HepG2 (cell line): ENCODE measurements at regions not wholly inside any gene's neighbourhood (a gene's known extent, or its start where the extent isn't known, plus 50 kb on each side); places are given as distances from the start of the nearest gene placed in this dataset.

ENCODE experiments used
- ATAC-seq: fragments of 200-7000 bp; cut with Tn5 transposase; 3 replicates; pipeline ENCODE4 v1.9.1; 2020; ENCODE audit warnings: mild to moderate bottlenecking, moderate library complexity
- BruUV-seq: library from RNA; stranded (reverse); fragments of 400-500 nt; replicated peaks from 2 replicates; lab custom pipeline; 2021; lab: Mats Ljungman, UMichigan
- CTCF ChIA-PET: fragments of 300-600 bp; formaldehyde crosslinking; extraction: SDS; loops from one replicate; lab custom pipeline; 2021; ENCODE audit warnings: low total read pairs, inconsistent platforms, low intra/inter-chr PET ratio; lab: Yijun Ruan, JAX
- POLR2A ChIA-PET: fragments of 350-600 bp; sonication (Branson Sonifier 250); formaldehyde crosslinking; loops from one replicate; lab custom pipeline; 2020; ENCODE audit warnings: antibody characterized with exemption, inconsistent platforms; lab: Yijun Ruan, JAX
- DNase-seq: peaks from one replicate; pipeline ENCODE4 v3.0.0-alpha.2; 2015; ENCODE audit warnings: low spot score
- FAIRE-seq: peaks from 3 replicates; lab custom pipeline; 2011; peaks lifted over from hg19 to GRCh38; lab: Jason Lieb, UNC
- H2AFZ ChIP-seq: one replicate; pipeline ENCODE4 v1.6.1; 2011; ENCODE audit warnings: low read length, inconsistent platforms
- H3K27ac ChIP-seq: fragments of 300-600 bp; 3 replicates; pipeline ENCODE4 v1.8.0; 2011; ENCODE audit warnings: mixed run types, mild to moderate bottlenecking, mixed read lengths, low read length, inconsistent platforms; ENCODE audit not compliant: insufficient read depth; ENCODE audit errors: extremely low read length
- H3K27me3 ChIP-seq, 2 experiments: fragments of 200-600 bp in 1 of 2; 2 replicates in 1 of 2; 3 replicates in 1 of 2; pipeline versions ENCODE4 v1.6.0 to v1.8.0; 2011; ENCODE audit warnings: low read length in 2 of 2, mild to moderate bottlenecking in 2 of 2, moderate library complexity in 2 of 2, inconsistent platforms in 1 of 2; ENCODE audit not compliant: insufficient read depth in 2 of 2, control insufficient read depth in 1 of 2
- H3K36me3 ChIP-seq, 2 experiments: fragments of 200-600 bp in 1 of 2; replicated peaks in 1 of 2; 2 replicates in 1 of 2; 3 replicates in 1 of 2; pipeline versions ENCODE4 v1.5.1 to v1.8.0; 2011; ENCODE audit warnings: low read length in 2 of 2, inconsistent platforms in 1 of 2; ENCODE audit not compliant: insufficient read depth in 2 of 2, control insufficient read depth in 1 of 2
- H3K4me1 ChIP-seq: 2 replicates; pipeline ENCODE4 v1.5.1; 2012; ENCODE audit warnings: low read length, inconsistent platforms; ENCODE audit not compliant: insufficient read depth
- H3K4me2 ChIP-seq: 2 replicates; pipeline ENCODE4 v1.6.0; 2011; ENCODE audit warnings: low read depth, low read length, inconsistent platforms
- H3K4me3 ChIP-seq, 3 experiments: fragments of 200-600 bp in 1 of 3; sonication (generic), shearing (Covaris generic) in 1 of 3; replicated peaks in 1 of 3; 2 replicates each; pipeline ENCODE4 v1.5.1; 2011 to 2016; ENCODE audit warnings: low read length in 3 of 3, inconsistent platforms in 2 of 3, low read depth in 2 of 3, mild to moderate bottlenecking in 2 of 3, control low read depth in 1 of 3, mixed read lengths in 1 of 3; ENCODE audit not compliant: insufficient read depth in 1 of 3
- H3K79me2 ChIP-seq: one replicate; pipeline ENCODE4 v1.6.1; 2011; ENCODE audit warnings: low read length, inconsistent platforms; ENCODE audit not compliant: insufficient read depth
- H3K9ac ChIP-seq: 2 replicates; pipeline ENCODE4 v1.6.0; 2011; ENCODE audit warnings: mild to moderate bottlenecking, low read depth, low read length, inconsistent platforms; ENCODE audit not compliant: insufficient read depth
- H3K9me3 ChIP-seq: 2 replicates; pipeline ENCODE4 v1.5.1; 2012; ENCODE audit warnings: mild to moderate bottlenecking, low read length
- H4K20me1 ChIP-seq: 2 replicates; pipeline ENCODE4 v1.6.0; 2011; ENCODE audit warnings: inconsistent platforms, mild to moderate bottlenecking, low read length, moderate library complexity; ENCODE audit not compliant: insufficient read depth
- ASH2L ChIP-seq: fragments of 300-600, 200-600 bp; sonication (generic); IDR thresholded peaks from 2 replicates; pipeline ENCODE4 v1.7.0; 2017; ENCODE audit warnings: low read depth, mild to moderate bottlenecking, moderate library complexity, mixed read lengths, low read length; ENCODE audit not compliant: insufficient read length
- EED ChIP-seq: sonication (generic); formaldehyde crosslinking; IDR thresholded peaks from 2 replicates; pipeline ENCODE4 v1.5.0; 2020; ENCODE audit warnings: mild to moderate bottlenecking, missing genetic modification reagents
- KAT2B ChIP-seq: fragments of 150-350 bp; IDR thresholded peaks from 2 replicates; pipeline ENCODE4 v1.6.1; 2014; ENCODE audit warnings: low read depth, low read length, borderline replicate concordance
- MAF1 ChIP-seq: sonication (generic); formaldehyde crosslinking; IDR thresholded peaks from 2 replicates; pipeline ENCODE4 v1.5.0; 2020; ENCODE audit warnings: missing genetic modification reagents, borderline replicate concordance
- MAFF ChIP-seq: IDR thresholded peaks from 2 replicates; pipeline ENCODE4 v1.6.1; 2011; ENCODE audit warnings: low read depth, low read length, improper control_type of control experiment
- RBM39 ChIP-seq: fragments of 200-400 bp; formaldehyde crosslinking; IDR thresholded peaks from one replicate; pipeline ENCODE4 v1.6.1; 2018; ENCODE audit warnings: antibody characterized with exemption, mild to moderate bottlenecking, low read depth, low read length; ENCODE audit not compliant: poor library complexity, severe bottlenecking
- SRSF4 ChIP-seq: fragments of 200-400 bp; formaldehyde crosslinking; IDR thresholded peaks from one replicate; pipeline ENCODE4 v1.6.1; 2018; ENCODE audit warnings: mild to moderate bottlenecking, low read depth, low read length, moderate library complexity; ENCODE audit not compliant: poor library complexity, severe bottlenecking
- THRA ChIP-seq: sonication (generic); formaldehyde crosslinking; IDR thresholded peaks from 2 replicates; pipeline ENCODE4 v1.4.0; 2020; ENCODE audit warnings: missing genetic modification reagents, borderline replicate concordance
- ZBTB34 ChIP-seq: sonication (generic); formaldehyde crosslinking; IDR thresholded peaks from 2 replicates; pipeline ENCODE4 v1.8.0; 2022; ENCODE audit warnings: mild to moderate bottlenecking, missing genetic modification reagents
- ZFP36L1 ChIP-seq: sonication (generic); formaldehyde crosslinking; IDR thresholded peaks from 2 replicates; pipeline ENCODE4 v1.8.0; 2022; ENCODE audit warnings: mild to moderate bottlenecking, missing genetic modification reagents, moderate library complexity
- ZNF296 ChIP-seq: sonication (generic); formaldehyde crosslinking; conservative IDR thresholded peaks from 2 replicates; pipeline ENCODE4 v1.5.0; 2020; ENCODE audit warnings: mild to moderate bottlenecking, missing genetic modification reagents
- ZNF549 ChIP-seq: sonication (generic); formaldehyde crosslinking; IDR thresholded peaks from 2 replicates; pipeline ENCODE4 v1.5.0; 2020; ENCODE audit warnings: missing genetic modification reagents
- ZNF879 ChIP-seq: sonication (generic); formaldehyde crosslinking; IDR thresholded peaks from 2 replicates; pipeline ENCODE4 v1.8.1; 2023; ENCODE audit warnings: missing genetic modification reagents
- WGBS: methylation state at CpG from one replicate; pipeline ENCODE4 v1.1.6; 2017; ENCODE audit warnings: low lambda C conversion rate; 5-methylcytosine and 5-hydroxymethylcytosine counted together
- in situ Hi-C: cut with HindIII; loops from 2 replicates; pipeline ENCODE4 v1.10.0; 2017; ENCODE audit warnings: low pct_unique_long_range_greater_than_20kb; ENCODE audit not compliant: extremely low pct_ligation_motif_present
- intact Hi-C: fragments of 100-400 bp; cut with micrococcal nuclease; formaldehyde crosslinking; loops from one replicate; pipeline ENCODE4 v1.10.0; 2022; ENCODE audit not compliant: unreplicated experiment
- TF ChIP-seq, protein P1 (sequence below): sonication (generic); formaldehyde crosslinking; IDR thresholded peaks from 2 replicates; pipeline ENCODE4 v1.5.1; 2020; ENCODE audit warnings: mild to moderate bottlenecking, missing genetic modification reagents, moderate library complexity
- TF ChIP-seq, protein P2 (sequence below): sonication (generic); formaldehyde crosslinking; IDR thresholded peaks from 2 replicates; pipeline ENCODE4 v1.5.0; 2020; ENCODE audit warnings: missing genetic modification reagents

GRCh38 chr2:7599462-7600258 is 682.4 kb downstream of the RNF144A start:
- H3K4me3 ChIP-seq: no peak overlapping the region
- no peak overlapping the region for H3K27ac ChIP-seq
- H3K36me3 ChIP-seq: no peaks in the 10 kb centered on the region
- no peak overlapping the region for H3K9ac ChIP-seq
- H3K4me1 ChIP-seq: no peaks in the 10 kb centered on the region
- H3K9me3 ChIP-seq: 0 out of 2 replicates have a peak, but pooled peaks cover 5% of the 10 kb centered on the region
- ChIA-PET CTCF (no interaction called here), POLR2A (no interaction called here)
- H3K27me3 ChIP-seq: no peaks in the 10 kb centered on the region
- H3K4me2 ChIP-seq: no peak overlapping the region
- no peaks in the 10 kb centered on the region for H4K20me1 ChIP-seq
- WGBS: 69% methylated on average over 24 of the region's 24 CpGs
- no peaks in the 10 kb centered on the region for H3K79me2 ChIP-seq
- intact Hi-C loops (no loop called here), in situ Hi-C loops (no loop called here)
- BruUV-seq: no TSS peak
- no peak overlapping the region for H2AFZ ChIP-seq
- TF ChIP-seq EED (no peak), KAT2B (no peak), SRSF4 (no peak), ZNF879 (CRISPR knock-in tag) (no peak), ZNF549 (no peak), THRA (CRISPR knock-in tag) (no peak), ASH2L (no peak), ZBTB34 (CRISPR knock-in tag) (no peak), RBM39 (no peak), ZFP36L1 (CRISPR knock-in tag) (no peak), MAF1 (CRISPR knock-in tag) (no peak), ZNF296 (CRISPR knock-in tag) (no peak), MAFF (no peak)
- TF ChIP-seq, protein P1, sequence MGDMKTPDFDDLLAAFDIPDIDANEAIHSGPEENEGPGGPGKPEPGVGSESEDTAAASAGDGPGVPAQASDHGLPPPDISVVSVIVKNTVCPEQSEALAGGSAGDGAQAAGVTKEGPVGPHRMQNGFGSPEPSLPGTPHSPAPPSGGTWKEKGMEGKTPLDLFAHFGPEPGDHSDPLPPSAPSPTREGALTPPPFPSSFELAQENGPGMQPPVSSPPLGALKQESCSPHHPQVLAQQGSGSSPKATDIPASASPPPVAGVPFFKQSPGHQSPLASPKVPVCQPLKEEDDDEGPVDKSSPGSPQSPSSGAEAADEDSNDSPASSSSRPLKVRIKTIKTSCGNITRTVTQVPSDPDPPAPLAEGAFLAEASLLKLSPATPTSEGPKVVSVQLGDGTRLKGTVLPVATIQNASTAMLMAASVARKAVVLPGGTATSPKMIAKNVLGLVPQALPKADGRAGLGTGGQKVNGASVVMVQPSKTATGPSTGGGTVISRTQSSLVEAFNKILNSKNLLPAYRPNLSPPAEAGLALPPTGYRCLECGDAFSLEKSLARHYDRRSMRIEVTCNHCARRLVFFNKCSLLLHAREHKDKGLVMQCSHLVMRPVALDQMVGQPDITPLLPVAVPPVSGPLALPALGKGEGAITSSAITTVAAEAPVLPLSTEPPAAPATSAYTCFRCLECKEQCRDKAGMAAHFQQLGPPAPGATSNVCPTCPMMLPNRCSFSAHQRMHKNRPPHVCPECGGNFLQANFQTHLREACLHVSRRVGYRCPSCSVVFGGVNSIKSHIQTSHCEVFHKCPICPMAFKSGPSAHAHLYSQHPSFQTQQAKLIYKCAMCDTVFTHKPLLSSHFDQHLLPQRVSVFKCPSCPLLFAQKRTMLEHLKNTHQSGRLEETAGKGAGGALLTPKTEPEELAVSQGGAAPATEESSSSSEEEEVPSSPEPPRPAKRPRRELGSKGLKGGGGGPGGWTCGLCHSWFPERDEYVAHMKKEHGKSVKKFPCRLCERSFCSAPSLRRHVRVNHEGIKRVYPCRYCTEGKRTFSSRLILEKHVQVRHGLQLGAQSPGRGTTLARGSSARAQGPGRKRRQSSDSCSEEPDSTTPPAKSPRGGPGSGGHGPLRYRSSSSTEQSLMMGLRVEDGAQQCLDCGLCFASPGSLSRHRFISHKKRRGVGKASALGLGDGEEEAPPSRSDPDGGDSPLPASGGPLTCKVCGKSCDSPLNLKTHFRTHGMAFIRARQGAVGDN (CRISPR knock-in tag): no peak
- TF ChIP-seq, protein P2, sequence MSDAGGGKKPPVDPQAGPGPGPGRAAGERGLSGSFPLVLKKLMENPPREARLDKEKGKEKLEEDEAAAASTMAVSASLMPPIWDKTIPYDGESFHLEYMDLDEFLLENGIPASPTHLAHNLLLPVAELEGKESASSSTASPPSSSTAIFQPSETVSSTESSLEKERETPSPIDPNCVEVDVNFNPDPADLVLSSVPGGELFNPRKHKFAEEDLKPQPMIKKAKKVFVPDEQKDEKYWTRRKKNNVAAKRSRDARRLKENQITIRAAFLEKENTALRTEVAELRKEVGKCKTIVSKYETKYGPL: no peak
- ATAC-seq (no peak), FAIRE-seq (no peak), DNase-seq (no peak)
